ENCODE measurements at regions not wholly inside any gene's neighbourhood (a gene's known extent, or its start where the extent isn't known, plus 50 kb on each side); places are given as distances from the start of the nearest gene placed in this dataset.

GRCh38 chr2:52895726-52896340 lies 871.8 kb upstream of the CHAC2 start:
- TF ChIP-seq FOXP2 (optimal IDR thresholded peaks at IDR 0.05; ENCODE audit: borderline replicate concordance, extremely low read depth, extremely low read length, insufficient read depth): no peak
- TF ChIP-seq POLR2AphosphoS5 (IDR thresholded peaks at IDR 0.05; ENCODE audit: low read depth, low read length): no peak
- TF ChIP-seq REST (IDR thresholded peaks at IDR 0.05; ENCODE audit: insufficient read depth in 1 of 2, low read depth in 2 of 2, low read length in 2 of 2): no peak

Measured in PFSK-1 (cell line).